RKO (cell line): ENCODE measurements at regions not wholly inside any gene's neighbourhood (a gene's known extent, or its start where the extent isn't known, plus 50 kb on each side); places are given as distances from the start of the nearest gene placed in this dataset.
A peak's percentile ranks its signal among the peaks of the same experiment; 100 is the strongest.

Experiments used
- DNase-seq: peaks from one replicate; pipeline ENCODE4 v3.0.0-alpha.2; 2016; ENCODE audit warnings: low spot score

DNA sequence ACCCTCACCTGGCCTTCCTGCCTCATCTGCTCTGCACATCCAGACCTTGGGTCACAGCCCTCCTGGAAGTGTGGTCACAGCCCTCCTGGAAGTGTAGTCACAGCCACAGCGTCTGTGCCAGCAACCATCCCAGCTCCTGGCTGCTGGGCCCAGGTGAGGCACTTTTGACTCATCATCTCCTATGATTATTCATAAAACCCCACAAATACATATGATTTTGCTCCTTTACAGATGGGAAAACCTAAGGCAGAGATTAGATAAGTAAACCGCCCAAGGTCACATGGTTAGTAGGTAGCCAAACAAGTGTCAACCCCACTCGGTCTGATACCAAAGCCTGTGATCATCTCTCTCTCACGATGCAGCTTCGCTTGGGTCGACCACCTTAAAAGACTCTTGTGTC is 94.3 kb downstream of the PRLHR start:
- DNase-seq: no peak

DNA sequence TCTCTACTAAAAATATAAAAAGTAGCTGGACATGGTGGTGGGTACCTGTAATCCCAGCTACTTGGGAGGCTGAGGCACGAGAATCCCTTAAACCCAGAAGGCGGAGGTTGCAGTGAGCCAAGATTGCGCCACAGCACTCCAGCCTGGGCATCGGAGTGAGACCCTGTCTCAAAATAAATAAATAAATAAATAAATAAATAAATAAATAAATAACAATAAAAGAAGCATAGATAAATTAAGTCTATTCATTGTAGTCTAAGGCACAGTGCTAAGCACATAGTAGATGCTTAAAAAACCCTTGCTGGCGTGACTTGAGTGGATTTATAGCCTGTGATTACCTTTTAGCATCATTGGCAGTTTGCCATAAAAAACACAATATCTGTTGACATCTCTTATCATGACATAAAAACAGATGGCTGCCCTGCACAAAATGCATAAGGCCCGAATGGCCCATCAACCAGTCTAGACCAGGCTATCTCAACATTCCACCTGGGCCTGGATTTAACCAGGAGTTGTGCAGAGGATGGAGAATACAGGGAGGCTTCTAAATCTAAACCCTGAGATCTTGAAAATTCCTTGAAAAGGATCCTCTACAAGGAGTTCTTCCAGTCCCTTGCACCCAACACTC is 94.9 kb downstream of the PRLHR start:
- no peak for DNase-seq

GRCh38 chr10:118499186-118499585 is 96.3 kb downstream of the PRLHR start:
- DNase-seq: no peak

DNA sequence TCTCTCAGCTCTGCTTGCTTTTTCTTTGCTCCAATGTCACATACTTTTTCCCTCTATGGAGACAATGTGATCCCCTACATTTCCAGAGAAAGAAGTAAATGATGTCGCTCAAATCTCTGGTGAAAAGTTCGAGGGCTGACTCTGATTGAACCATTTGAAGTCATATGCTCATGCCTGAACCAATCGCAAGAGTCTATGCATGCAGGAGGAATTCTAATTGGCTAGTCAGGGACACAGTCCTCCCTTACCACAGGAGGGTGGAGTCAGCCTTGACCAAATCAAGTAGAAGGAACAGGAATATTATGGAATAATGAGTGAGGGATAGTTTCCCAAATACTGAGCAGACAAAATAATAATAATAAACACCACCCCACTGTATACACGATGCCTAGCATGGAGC is 96.8 kb downstream of the PRLHR start:
- no peak for DNase-seq

GRCh38 chr10:118497227-118497626 is 98.2 kb downstream of the PRLHR start:
- DNase-seq: no peak

GRCh38 chr10:118496525-118496924 is 98.9 kb downstream of the PRLHR start:
- no peak for DNase-seq

DNA sequence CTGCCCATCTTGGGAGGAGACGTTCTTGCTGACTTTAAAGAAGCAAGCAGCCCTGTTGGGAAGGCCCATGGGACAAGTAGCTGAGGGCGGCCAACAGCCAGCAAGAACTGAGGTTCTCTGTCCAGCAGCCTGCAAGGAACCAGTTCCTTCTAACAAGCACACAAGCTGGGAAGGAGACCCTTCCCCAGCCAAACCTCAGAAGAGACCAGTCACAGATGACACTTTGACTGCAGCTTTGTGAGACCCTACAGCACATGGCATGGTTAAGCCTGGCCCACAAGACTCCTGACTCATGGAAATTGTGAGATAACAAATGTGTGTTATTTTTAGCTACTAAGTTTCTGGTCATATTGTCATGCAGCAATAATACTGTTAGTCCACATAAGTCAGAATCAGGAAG is 99.9 kb downstream of the PRLHR start:
- no peak for DNase-seq

DNA sequence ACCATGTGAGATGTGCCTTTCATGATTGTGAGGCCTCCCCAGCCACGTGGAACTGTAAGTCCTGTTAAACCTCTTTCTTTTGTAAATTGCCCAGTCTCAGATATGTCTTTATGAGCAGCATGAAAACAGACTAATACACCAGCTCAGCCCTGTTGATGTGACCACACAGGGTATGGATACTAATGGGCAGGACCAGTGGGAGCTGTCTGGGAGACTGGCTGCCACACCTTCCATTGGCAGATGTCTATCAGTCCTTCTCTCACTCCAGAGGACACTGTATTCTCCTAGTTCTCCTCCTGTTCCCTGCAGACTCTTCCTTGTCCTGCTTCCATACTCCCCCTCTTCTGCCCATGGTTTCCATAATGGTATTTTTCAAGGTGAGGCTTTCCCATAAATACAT is 104.4 kb downstream of the PRLHR start:
- DNase-seq: no peak

GRCh38 chr10:118488710-118489497 is 106.5 kb downstream of the PRLHR start:
- DNase-seq: no peak

DNA sequence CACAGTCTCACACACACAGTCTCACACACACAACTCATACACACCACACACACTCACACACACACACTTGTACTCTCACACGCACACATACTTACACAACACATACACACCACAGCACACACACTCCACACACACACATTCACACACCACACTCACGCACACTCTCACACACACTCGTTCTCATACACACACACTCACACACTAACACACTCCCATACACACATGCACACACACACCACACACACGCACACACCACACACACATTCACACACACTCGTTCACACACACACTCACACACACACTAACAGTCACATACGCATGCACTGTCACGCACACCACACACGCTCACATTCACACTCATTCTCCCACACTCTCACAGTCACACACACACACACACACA is 109.8 kb downstream of the PRLHR start:
- DNase-seq: no peak

DNA sequence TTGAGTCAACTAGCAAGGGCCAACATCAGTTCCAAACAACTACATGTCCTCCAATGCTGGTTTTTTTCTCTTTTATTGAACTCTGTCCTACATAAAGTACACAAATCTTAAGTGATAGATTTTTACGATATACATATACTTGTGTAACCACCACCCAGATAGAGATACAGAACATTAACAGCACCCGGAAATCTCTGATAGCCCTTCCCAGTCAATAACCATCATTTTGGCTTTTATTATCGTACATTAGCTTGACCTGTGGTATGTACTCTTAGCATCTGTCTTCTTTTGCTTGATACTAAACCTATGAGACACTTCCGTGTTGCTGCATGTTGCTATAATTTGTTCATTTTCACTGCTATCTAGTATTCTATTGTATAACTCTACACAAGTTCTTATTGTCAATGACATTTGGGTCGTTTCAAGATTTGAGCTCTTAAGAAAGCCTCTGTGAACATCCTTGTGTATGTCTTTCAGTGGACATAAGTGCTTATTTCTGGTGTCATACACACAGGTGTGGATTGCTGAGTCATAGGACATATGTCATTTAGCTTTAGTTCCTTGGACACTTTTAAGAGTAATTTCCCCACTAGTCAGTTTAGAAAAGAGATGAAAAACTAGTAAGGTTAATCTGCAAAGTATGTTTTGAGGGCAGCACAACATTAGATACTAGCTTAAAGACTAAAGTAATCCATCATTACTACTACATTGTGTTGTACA is 111.1 kb downstream of the PRLHR start:
- no peak for DNase-seq

DNA sequence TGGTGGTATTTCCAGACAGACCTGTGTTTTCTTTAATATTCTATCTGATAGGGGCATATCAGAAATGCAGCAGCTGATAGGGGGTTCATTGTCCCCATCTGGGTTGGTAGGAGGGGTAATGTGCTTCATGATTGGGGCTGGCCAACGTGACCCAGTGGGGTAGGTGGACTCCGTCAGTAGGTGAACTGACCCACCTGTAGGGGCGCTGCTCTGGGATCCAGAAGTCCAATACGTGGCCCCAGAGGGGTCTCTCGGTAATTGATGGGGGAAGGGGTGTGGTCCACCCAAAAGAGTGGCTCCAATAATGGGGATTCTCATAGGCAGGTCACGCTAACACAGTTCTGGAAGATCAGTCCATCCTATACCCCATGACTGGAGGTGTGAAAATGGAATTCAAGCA is 112.0 kb downstream of the PRLHR start:
- DNase-seq: no peak

GRCh38 chr10:118482393-118483331 is 112.8 kb downstream of the PRLHR start:
- no peak for DNase-seq

GRCh38 chr10:118481871-118482270 is 113.6 kb downstream of the PRLHR start:
- no peak for DNase-seq

GRCh38 chr10:118475214-118475613 is 120.2 kb downstream of the PRLHR start:
- no peak for DNase-seq

GRCh38 chr10:118474111-118474510 is 121.3 kb downstream of the PRLHR start:
- no peak for DNase-seq

DNA sequence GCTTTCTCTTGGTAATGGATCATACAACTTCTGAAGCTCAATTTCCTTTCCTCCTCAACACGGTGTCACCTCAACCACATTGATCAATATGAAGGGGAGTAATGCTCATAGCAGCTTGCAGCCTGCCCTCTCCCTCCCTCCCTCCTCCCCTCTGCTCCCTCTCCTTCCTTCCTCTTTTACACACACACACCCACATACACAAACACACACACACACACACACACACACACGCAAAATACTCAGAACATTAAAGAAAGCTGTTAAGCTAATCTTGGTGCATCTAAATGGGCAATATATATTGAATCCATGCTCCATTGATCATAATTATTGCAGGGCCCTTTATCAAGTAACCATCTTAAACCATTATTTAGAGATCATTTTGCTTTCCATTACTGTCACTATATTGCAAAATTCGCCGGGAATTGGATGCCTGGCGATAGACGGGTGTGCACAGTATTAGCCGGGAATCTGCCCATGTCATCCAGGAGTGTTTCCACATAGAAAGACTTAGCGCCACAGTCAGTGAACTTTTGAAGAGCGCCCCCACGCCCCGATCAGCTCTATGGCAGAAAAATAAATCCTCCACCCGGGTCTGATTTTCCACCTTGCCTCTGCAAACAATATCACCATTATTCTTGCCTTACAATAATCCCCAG is 122.0 kb downstream of the PRLHR start:
- no peak for DNase-seq

DNA sequence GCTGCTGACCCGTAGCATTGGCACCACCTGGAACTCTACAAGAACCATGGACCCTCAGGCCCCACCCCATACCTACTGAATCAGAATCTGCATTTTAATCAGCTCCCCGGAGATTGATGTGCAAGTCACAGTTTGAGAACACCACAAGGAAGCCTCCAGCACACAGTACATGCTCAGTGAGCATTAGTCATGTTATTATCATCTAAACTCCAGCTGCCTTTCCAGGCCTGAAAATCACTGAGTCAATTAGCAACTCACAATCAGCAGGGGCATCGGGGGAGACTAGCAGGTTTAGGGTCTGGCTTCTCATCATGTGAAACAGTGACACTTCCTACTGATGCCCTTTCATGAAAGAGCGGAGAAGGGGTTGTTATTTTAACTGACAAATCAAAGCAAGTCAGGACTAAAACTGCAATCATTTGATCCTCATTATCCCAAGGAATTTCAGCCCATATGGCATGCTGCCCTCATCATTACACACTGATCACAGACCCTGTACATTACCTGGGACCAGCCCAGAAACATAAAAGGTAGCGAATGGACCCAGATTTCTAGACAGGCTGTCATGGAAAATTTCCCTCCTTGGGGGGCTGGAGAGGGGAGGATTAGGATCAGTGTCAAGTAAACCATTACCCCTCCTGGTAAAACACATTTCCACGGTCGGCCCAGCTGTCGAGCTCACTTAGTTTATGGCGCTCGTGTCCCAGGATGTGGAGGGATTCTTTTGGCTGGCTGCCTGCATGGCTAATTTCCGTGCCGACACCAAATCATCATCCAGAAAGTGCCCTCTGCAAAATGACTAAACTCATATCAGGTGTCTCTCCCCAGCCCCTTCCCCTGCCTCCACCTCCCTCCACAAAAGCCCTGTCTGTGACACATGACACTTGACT is 122.8 kb downstream of the PRLHR start:
- DNase-seq: no peak

DNA sequence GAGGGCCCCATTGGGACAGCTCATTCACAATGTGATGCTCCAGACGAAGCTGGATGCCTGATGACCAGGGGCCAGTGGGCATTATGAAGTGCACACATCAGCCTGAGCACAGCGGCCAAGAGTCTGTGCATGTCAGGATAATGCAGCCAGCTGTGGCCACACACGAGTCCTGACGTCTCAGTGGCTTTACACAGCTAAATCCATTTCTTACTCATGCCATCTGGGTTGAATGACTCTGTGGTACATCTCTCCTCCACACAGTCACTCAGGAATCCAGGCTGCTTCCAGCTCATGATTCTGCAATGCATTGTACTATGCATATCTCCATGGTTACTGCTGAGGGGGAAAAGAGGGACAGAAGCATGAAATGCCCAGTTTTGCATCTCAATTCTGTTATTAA is 123.6 kb downstream of the PRLHR start:
- peak; percentile 56 for DNase-seq

DNA sequence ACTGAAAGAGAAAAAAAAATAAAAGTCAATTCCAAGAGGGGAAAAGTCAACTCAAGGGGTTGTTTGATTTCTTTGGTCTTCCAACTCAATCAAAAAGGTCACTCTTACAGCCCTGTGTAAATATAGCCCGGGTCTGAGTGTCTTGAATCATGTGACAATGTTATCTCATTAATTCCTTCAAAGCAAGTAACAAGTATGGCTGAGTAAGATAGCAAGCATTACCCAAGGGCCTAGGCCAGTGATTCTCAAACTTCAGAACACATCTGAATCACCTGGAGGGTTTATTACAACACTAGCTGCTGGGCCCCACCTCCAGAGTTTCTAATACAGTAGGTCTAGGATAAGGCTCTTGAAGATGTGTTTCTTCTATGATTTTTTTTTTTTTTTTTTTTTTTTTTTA is 125.0 kb downstream of the PRLHR start:
- no peak for DNase-seq

- DNase-seq: no peak
These were observed 125.1 kb upstream of the FAM204A start for GRCh38 chr10:118467200-118467599.
